SK-N-MC (cell line): ENCODE measurements at regions not wholly inside any gene's neighbourhood (a gene's known extent, or its start where the extent isn't known, plus 50 kb on each side); places are given as distances from the start of the nearest gene placed in this dataset.

Experiments
- EZH2 ChIP-seq: fragments of 200-600 bp; sonication (generic); IDR thresholded peaks from one replicate; pipeline ENCODE4 v1.6.1; 2017; ENCODE audit warnings: antibody characterized with exemption
- POLR2AphosphoS5 ChIP-seq: IDR thresholded peaks from 2 replicates; pipeline ENCODE4 v1.6.1; 2012; ENCODE audit warnings: mild to moderate bottlenecking, low read depth, low read length, borderline replicate concordance

GRCh38 chr9:85202596-85202995 is 533.1 kb downstream of the NTRK2 start:
- no peak for TF ChIP-seq POLR2AphosphoS5
- TF ChIP-seq EZH2 = no peak
